Natural killer cell (primary cell): ENCODE measurements at regions not wholly inside any gene's neighbourhood (a gene's known extent, or its start where the extent isn't known, plus 50 kb on each side); places are given as distances from the start of the nearest gene placed in this dataset.

Experiments
- ATAC-seq, 3 donors: fragments of 150-1000 bp in 2 of 3; fragments of 200-7000 bp in 1 of 3; cut with Tn5 transposase; 1 replicate in 1 of 3; 2 replicates in 2 of 3; pipeline ENCODE4 v1.10.0; 2021; ENCODE audit warnings: mild to moderate bottlenecking in 2 of 3, moderate library complexity in 2 of 3
- DNase-seq, 2 donors: peaks; one replicate each; pipeline versions ENCODE4 v3.0.0 to v3.0.0-alpha.2; 2013 to 2021; ENCODE audit warnings: mixed read lengths in 1 of 2
- H3K27ac ChIP-seq: one replicate; pipeline ENCODE4 v1.5.1; 2013; ENCODE audit warnings: mild to moderate bottlenecking, low read length
- H3K27me3 ChIP-seq: one replicate; pipeline ENCODE4 v1.6.1; 2013; ENCODE audit warnings: low read length; ENCODE audit not compliant: control insufficient read depth, insufficient read depth
- H3K36me3 ChIP-seq: one replicate; pipeline ENCODE4 v1.6.1; 2013; ENCODE audit warnings: low read length; ENCODE audit not compliant: control insufficient read depth, insufficient read depth
- H3K4me1 ChIP-seq: one replicate; pipeline ENCODE4 v1.6.1; 2013; ENCODE audit warnings: low read length; ENCODE audit not compliant: control insufficient read depth, insufficient read depth
- H3K4me3 ChIP-seq: one replicate; pipeline ENCODE4 v1.5.1; 2013; ENCODE audit warnings: low read length
- H3K9me3 ChIP-seq: one replicate; pipeline ENCODE4 v1.6.1; 2013; ENCODE audit warnings: low read length; ENCODE audit not compliant: control insufficient read depth, insufficient read depth
- H3K27ac Mint-ChIP-seq, 2 donors: one replicate each; pipeline ENCODE4 v1.8.0; 2022; ENCODE audit warnings: mild to moderate bottlenecking in 2 of 2, mixed read lengths in 2 of 2, moderate library complexity in 1 of 2
- H3K27me3 Mint-ChIP-seq, 2 donors: one replicate each; pipeline ENCODE4 v1.8.0; 2022; ENCODE audit warnings: low read depth in 2 of 2, mixed read lengths in 2 of 2
- H3K36me3 Mint-ChIP-seq: one replicate; pipeline ENCODE4 v1.8.0; 2022; ENCODE audit warnings: mixed read lengths
- H3K4me1 Mint-ChIP-seq, 2 donors: one replicate each; pipeline ENCODE4 v1.8.0; 2022; ENCODE audit warnings: mixed read lengths in 2 of 2
- H3K4me3 Mint-ChIP-seq: one replicate; pipeline ENCODE4 v1.8.0; 2022; ENCODE audit warnings: mild to moderate bottlenecking, moderate library complexity, mixed read lengths
- H3K9me3 Mint-ChIP-seq, 2 donors: one replicate each; pipeline ENCODE4 v1.8.0; 2022; ENCODE audit warnings: mixed read lengths in 2 of 2
- WGBS: methylation state at CpG from one replicate; pipeline ENCODE4 v1.1.7; 2013; ENCODE audit warnings: missing lambda C conversion rate; ENCODE audit not compliant: insufficient coverage; 5-methylcytosine and 5-hydroxymethylcytosine counted together
- intact Hi-C: fragments of 100-400 bp; cut with micrococcal nuclease; formaldehyde crosslinking; loops from one replicate; pipeline ENCODE4 v1.14.2; 2022
- TF ChIP-seq, protein P1 (sequence below): fragments of 200-600 bp; IDR thresholded peaks from one replicate; pipeline ENCODE4 v1.8.0; 2022; ENCODE audit warnings: antibody characterized with exemption

DNA sequence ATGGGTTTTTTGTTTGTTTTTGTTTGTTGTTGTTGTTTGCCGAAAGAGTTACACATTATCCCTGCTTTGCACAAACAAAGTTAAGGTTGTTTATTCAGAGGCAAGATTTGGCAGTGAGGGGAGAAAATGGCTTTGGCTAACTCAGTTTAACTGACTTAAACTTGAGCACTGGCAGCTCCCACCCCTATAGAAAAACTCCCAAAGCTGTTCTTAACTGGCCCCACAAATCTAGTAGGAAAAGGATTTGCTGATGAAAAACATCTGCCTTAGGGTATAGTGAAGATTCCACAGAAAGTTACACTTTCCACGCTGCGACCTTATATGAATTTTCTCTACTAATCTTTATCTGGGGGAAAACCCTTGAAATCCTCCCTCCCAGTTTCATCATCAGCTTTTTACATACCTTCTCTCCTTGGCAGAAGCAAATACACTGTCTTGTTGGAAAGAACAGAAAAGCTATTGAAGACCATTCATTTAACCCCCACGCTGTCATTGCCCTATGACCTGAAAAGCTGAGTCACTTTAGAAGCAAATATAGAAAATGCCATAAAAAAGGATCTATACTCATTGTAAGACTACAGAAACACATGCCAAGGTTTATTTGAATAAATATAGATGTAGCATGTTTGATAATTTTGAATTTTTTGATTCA is 551.7 kb downstream of the NR2F2 start:
- no peak for ATAC-seq
- H3K4me1 Mint-ChIP-seq = no peaks in the 10 kb centered on the region
- H3K9me3 ChIP-seq = no peaks in the 10 kb centered on the region
- H3K36me3 Mint-ChIP-seq = no peaks in the 10 kb centered on the region
- no peak for DNase-seq
- intact Hi-C loops = no loop called here
- WGBS = 83% methylated on average over 4 of the region's 4 CpGs
- H3K27ac Mint-ChIP-seq = no peak overlapping the region
- TF ChIP-seq, protein P1, sequence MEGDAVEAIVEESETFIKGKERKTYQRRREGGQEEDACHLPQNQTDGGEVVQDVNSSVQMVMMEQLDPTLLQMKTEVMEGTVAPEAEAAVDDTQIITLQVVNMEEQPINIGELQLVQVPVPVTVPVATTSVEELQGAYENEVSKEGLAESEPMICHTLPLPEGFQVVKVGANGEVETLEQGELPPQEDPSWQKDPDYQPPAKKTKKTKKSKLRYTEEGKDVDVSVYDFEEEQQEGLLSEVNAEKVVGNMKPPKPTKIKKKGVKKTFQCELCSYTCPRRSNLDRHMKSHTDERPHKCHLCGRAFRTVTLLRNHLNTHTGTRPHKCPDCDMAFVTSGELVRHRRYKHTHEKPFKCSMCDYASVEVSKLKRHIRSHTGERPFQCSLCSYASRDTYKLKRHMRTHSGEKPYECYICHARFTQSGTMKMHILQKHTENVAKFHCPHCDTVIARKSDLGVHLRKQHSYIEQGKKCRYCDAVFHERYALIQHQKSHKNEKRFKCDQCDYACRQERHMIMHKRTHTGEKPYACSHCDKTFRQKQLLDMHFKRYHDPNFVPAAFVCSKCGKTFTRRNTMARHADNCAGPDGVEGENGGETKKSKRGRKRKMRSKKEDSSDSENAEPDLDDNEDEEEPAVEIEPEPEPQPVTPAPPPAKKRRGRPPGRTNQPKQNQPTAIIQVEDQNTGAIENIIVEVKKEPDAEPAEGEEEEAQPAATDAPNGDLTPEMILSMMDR = no peak
- H3K4me3 ChIP-seq = no peak overlapping the region
- no peaks in the 10 kb centered on the region for H3K4me1 ChIP-seq
- peaks cover 0 to 6% of the 10 kb centered on the region in 2 donors for H3K9me3 Mint-ChIP-seq
- no peaks in the 10 kb centered on the region for H3K27me3 Mint-ChIP-seq
- no peaks in the 10 kb centered on the region for H3K27me3 ChIP-seq
- no peaks in the 10 kb centered on the region for H3K36me3 ChIP-seq
- H3K27ac ChIP-seq = no peak overlapping the region
- no peak overlapping the region for H3K4me3 Mint-ChIP-seq

DNA sequence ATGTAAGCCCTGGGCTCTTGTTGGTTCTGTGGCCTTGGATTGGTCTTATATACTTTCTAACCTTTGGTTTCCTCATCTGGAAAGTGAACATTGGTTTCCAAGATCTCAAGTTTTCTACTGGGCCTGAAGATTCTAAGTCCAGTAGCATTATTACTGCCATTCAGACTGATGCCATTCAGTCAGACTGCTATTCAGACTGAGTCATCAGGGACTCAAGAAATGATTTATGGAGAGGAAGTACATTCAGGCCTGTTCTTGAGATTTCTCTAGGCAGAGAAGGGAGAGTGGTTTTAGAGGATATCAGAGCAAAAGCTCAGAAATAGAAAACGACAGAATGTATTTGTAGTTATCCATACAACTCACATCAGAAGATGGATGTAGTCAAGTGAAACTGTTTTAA is 557.2 kb downstream of the NR2F2 start:
- no CpG with 5 or more reads among the region's 1 CpG for WGBS
- Mint-ChIP-seq H3K27me3 (peaks cover 0 to 4% of the 10 kb centered on the region in 2 donors), H3K4me1 (peaks cover 9 to 10% of the 10 kb centered on the region in 2 donors), H3K36me3 (no peaks in the 10 kb centered on the region), H3K27ac (no peak overlapping the region), H3K9me3 (peaks cover 0 to under 1% of the 10 kb centered on the region in 2 donors), H3K4me3 (no peak overlapping the region)
- Histone ChIP-seq H3K27me3 (no peaks in the 10 kb centered on the region), H3K9me3 (no peaks in the 10 kb centered on the region), H3K27ac (no peak overlapping the region), H3K4me3 (no peak overlapping the region), H3K4me1 (no peaks in the 10 kb centered on the region), H3K36me3 (no peaks in the 10 kb centered on the region)
- TF ChIP-seq, protein P1 = no peak
- DNase-seq = no peak
- intact Hi-C loops = no loop called here
- ATAC-seq = no peak

DNA sequence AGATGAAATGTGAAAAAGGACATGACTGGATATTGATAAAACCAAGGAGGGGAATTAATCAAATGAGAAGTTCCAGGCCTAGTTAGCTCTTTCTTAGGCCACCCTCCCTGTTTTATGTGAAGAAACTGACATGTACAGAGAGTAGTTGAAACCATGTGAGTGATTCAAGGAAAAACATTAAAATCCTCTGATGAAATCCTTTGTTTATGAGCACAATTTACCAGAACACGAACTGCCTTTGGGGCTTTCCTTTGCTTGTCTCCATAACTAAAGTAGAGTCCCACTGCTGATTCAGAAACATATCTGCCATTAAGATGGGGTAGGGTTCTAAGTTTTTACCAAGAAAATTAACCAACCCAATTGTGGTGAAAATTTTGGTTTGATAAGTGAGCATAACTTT is 558.3 kb downstream of the NR2F2 start:
- Histone ChIP-seq H3K4me3 (no peak overlapping the region), H3K27me3 (no peaks in the 10 kb centered on the region), H3K36me3 (no peaks in the 10 kb centered on the region), H3K27ac (no peak overlapping the region), H3K4me1 (no peaks in the 10 kb centered on the region), H3K9me3 (no peaks in the 10 kb centered on the region)
- no peak overlapping the region for H3K4me3 Mint-ChIP-seq
- H3K36me3 Mint-ChIP-seq = no peaks in the 10 kb centered on the region
- no peak overlapping the region for H3K27ac Mint-ChIP-seq
- intact Hi-C loops = no loop called here
- ATAC-seq (no peak), DNase-seq (no peak)
- WGBS = 100% methylated on average over 1 of the region's 1 CpG
- TF ChIP-seq, protein P1 = no peak
- H3K9me3 Mint-ChIP-seq = no peaks in the 10 kb centered on the region
- H3K4me1 Mint-ChIP-seq = peaks cover 9 to 10% of the 10 kb centered on the region in 2 donors
- peaks cover 0 to 4% of the 10 kb centered on the region in 2 donors for H3K27me3 Mint-ChIP-seq
